AG04449 (cell line): ENCODE measurements at regions not wholly inside any gene's neighbourhood (a gene's known extent, or its start where the extent isn't known, plus 50 kb on each side); places are given as distances from the start of the nearest gene placed in this dataset.
A peak's percentile ranks its signal among the peaks of the same experiment; 100 is the strongest.

Experiments
- CTCF ChIA-PET: fragments of 350-600 bp; formaldehyde crosslinking; extraction: SDS; loops from one replicate; lab custom pipeline; 2021; ENCODE audit warnings: antibody characterized with exemption; lab: Yijun Ruan, JAX
- POLR2A ChIA-PET: fragments of 400-600, 350-600 bp; formaldehyde crosslinking; extraction: SDS; loops from one replicate; lab custom pipeline; 2020; ENCODE audit warnings: antibody characterized with exemption, inconsistent platforms; lab: Yijun Ruan, JAX
- DNase-seq: peaks from one replicate; pipeline ENCODE4 v3.0.0-alpha.2; 2010; ENCODE audit warnings: low read depth, low spot score
- H3K4me3 ChIP-seq: 2 replicates; pipeline ENCODE4 v1.5.1; 2011; ENCODE audit warnings: low read depth, mild to moderate bottlenecking, control low read depth, low read length
- TF ChIP-seq, protein P1 (sequence below): IDR thresholded peaks from one replicate; pipeline ENCODE4 v1.5.1; 2011; ENCODE audit warnings: mild to moderate bottlenecking, moderate library complexity, low read length, control low read depth, inconsistent platforms; ENCODE audit not compliant: insufficient read depth; ENCODE audit errors: missing control alignments

DNA sequence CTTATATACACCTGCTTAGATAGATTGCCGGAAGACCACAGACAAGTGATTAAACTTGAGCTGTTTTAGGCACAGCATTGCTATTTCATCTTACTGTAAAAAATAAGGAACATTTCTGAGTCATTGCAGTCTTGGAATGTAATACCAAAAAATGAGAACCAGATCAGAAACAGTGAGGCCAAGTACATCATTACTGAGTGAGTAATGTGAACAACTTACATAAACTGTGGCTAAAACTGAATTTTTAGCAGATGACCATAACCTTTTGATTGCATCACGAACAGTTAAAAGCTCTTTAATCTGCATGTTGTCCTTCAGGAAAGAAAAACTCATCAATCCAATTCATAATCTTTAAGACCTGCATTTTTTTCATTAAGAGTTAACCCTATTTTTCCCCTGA lies 157.1 kb upstream of the FGF10 start:
- ChIA-PET CTCF (no interaction called here), POLR2A (no interaction called here)
- no peak overlapping the region for H3K4me3 ChIP-seq
- TF ChIP-seq, protein P1, sequence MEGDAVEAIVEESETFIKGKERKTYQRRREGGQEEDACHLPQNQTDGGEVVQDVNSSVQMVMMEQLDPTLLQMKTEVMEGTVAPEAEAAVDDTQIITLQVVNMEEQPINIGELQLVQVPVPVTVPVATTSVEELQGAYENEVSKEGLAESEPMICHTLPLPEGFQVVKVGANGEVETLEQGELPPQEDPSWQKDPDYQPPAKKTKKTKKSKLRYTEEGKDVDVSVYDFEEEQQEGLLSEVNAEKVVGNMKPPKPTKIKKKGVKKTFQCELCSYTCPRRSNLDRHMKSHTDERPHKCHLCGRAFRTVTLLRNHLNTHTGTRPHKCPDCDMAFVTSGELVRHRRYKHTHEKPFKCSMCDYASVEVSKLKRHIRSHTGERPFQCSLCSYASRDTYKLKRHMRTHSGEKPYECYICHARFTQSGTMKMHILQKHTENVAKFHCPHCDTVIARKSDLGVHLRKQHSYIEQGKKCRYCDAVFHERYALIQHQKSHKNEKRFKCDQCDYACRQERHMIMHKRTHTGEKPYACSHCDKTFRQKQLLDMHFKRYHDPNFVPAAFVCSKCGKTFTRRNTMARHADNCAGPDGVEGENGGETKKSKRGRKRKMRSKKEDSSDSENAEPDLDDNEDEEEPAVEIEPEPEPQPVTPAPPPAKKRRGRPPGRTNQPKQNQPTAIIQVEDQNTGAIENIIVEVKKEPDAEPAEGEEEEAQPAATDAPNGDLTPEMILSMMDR = no peak
- DNase-seq = no peak

DNA sequence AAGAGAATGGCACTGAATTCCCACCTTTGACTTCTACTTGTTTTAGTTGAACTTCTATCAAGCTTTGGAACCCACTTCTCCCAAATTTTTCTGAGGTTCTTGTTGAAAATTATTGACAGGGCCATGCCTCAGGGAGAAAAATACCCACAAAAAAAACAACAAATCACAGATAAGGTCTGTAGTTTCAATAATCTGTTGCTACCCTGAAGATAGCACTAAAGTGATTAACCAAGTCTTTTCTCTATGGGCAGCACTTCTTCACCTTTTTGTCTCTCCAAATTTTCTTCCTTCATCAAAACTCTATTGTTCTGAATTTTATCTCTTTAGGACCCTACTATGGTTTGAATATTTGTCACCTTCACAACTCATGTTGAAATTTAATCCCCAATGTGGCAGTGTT lies 154.3 kb upstream of the FGF10 start:
- TF ChIP-seq, protein P1 = no peak
- ChIA-PET CTCF (no interaction called here), POLR2A (no interaction called here)
- H3K4me3 ChIP-seq = no peak overlapping the region
- no peak for DNase-seq

GRCh38 chr5:44542470-44542869 lies 153.2 kb upstream of the FGF10 start:
- no peak overlapping the region for H3K4me3 ChIP-seq
- ChIA-PET CTCF (no interaction called here), POLR2A (no interaction called here)
- no peak for DNase-seq
- TF ChIP-seq, protein P1 = no peak

- DNase-seq = no peak
- no peak overlapping the region for H3K4me3 ChIP-seq
- CTCF ChIA-PET = no interaction called here
- TF ChIP-seq, protein P1 = no peak
- POLR2A ChIA-PET = no interaction called here
Observed at GRCh38 chr5:44539602-44539919, 150.3 kb upstream of the FGF10 start.

DNA sequence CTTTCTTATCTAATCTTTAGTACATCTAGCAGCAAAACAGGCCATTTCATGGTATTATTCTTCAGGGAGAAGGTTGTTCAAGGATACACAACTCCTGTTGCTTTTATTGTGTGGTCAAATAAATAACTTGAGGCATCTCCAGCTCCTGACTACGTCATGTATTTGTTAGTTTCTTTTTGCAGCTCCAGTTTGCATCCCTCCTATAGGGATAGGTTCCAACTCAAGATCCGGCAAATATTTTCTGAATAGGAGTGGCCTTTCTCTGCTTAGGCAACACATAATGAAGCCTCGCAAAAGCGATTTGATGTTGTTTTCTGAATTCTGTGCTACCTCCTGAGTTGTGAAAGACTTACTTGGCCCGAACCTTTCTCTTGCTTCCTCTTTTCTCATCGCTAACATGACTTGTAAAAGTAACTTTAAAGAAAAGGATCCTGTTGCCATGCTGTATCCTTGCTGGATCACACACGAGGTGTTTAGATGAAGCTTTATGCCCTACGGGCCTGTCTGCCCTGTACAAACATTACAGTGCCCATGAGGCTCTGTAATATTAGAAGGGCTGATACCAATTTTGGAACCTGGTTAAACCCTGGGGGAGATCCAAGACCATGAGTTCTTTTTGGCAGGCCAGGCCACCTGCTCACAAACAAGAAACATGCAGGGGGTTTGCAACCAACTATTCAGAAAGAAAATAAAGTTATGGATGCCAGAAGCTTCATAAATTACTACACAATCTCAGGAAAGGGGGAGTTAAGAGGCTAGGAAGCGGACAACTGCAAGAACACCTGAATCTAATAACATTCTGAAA lies 149.8 kb upstream of the FGF10 start:
- CTCF ChIA-PET = no interaction called here
- no peak for DNase-seq
- POLR2A ChIA-PET = no interaction called here
- TF ChIP-seq, protein P1 = no peak
- no peak overlapping the region for H3K4me3 ChIP-seq

DNA sequence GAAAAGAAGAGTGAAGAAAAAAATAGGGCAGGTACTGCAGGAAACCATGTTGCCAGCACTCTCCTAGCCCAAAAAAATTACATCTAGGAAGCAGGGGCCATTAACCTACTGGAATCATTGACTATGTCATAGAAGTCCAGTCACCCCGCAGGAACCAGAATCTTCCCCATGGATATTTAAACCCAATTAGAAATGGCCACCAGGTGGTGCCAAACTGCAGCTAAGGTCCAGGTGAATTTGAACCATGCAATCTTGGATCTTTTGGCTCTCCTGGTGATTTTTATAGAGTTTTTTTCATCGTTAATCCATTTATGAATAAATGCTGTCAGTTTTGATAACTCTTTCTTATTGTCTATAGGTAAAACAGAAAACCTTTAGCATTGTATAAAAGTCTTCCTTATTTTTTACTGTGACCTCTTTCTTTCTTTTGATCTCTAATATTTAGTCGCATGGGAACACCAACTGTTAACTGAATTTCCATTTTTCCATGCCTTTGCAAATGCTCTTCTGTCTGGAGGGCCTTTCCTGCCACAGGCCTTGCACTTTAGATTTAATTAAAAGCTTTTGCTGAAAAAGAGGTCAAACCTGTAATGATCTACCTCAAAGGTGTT lies 147.5 kb upstream of the FGF10 start:
- no peak overlapping the region for H3K4me3 ChIP-seq
- TF ChIP-seq, protein P1 = peak; percentile 3
- DNase-seq = no peak
- CTCF ChIA-PET = interaction anchor here (0.5 kb wide), 1 partner anchor 101 kb away, joined by 3 read pairs; no protein-coding TSS in a partner anchor
- POLR2A ChIA-PET = no interaction called here
